GM19463 (cell line): ENCODE measurements at regions not wholly inside any gene's neighbourhood (a gene's known extent, or its start where the extent isn't known, plus 50 kb on each side); places are given as distances from the start of the nearest gene placed in this dataset.
"Not testable (repeated sequence)": the region's sequence is repeated elsewhere in the genome, so short reads cannot be mapped to it uniquely, and the experiment has no call there.

Experiments
- ATAC-seq: cut with Tn5 transposase; IDR thresholded peaks from one replicate; pipeline ENCODE4 v1.9.1; 2021; ENCODE audit warnings: mild to moderate bottlenecking, moderate library complexity; ENCODE audit not compliant: unreplicated experiment

DNA sequence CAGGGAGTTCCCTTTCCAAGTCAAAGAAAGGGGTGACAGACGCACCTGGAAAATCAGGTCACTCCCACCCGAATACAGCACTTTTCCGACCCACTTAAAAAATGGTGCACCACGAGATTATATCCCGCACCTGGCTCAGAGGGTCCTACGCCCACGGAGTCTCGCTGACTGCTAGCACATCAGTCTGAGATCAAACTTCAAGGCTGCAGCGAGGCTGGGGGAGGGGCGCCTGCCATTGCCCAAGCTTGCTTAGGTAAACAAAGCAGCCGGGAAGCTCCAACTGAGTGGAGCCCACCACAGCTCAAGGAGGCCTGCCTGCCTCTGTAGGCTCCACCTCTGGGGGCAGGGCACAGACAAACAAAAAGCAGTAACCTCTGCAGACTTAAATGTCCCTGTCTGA lies 277.8 kb upstream of the ARHGAP42 start:
- not testable (repeated sequence) for ATAC-seq

DNA sequence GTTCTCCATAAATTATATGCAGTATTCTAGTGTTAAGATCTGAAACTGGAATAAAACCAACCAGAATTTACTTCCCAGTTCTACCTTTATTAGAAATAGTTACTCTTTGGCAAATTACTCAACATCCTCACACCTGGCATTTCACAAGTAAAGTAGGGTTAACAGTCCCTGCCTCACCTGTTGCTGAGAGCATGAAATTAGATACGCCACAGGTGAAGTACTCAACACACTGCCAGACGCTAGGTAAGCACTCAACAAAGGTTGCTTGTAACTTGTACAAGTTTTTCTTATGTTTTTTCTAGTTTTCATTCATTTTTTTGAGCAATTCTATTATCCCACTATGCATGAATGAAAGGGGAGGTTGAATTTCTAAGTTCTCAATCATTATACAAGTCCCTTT lies 267.6 kb upstream of the ARHGAP42 start:
- no peak for ATAC-seq

DNA sequence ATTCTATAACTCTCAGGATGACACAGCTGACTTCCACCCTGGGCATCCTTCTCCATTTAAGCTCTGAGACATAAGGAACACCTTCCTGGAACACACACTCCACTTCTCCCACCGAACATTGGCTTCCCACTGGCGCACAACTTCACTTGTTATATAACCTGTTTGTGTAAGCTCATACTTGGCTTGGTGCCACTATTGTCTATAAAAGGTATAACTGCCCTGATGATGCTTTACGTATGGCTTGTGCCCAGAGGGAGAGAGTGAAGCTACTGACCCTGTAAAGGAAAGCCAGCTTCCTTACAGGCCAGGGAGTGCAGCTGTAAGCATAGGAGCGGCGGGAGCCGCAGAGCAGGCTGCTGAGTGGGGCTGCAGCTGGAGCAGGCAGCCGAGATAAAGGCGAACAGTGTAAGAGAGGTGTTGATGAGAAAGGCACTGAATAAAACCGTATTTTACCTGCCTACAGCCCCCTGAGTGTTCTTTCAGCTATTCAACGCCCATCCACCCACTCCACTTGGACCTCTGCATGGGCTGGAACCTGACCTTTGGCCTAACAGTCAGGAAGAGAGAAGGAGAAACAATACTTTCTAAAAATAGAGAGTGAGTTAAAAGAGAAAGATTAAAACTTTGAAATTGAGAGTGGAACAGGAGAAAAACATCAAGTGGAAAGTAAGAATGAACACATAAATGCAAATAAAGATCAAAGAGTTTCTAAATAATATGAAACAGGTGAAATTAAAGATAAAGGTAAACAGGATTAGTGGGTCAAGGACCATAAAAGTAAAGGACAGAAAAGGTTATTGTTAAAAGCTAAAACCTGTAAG lies 252.1 kb upstream of the ARHGAP42 start:
- ATAC-seq, result no peak

DNA sequence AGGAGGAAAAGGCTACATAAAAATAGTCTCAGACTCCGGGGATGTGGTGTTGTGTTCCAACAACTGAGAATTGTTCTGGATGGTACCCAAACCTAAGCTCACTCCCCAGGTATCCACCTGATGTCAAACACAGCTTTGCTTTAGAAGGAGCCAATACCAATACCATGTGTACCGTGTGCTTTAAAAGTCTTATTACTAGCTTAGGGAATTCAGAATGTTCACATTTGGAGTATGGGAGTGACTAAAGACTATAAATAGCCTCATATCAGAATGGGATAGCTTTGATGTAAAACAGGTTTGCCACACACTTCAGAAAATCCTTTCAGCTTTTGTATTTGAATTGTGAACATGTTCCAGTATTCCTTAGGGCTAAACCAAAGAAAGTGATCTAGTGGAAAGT lies 248.7 kb upstream of the ARHGAP42 start:
- no peak for ATAC-seq

DNA sequence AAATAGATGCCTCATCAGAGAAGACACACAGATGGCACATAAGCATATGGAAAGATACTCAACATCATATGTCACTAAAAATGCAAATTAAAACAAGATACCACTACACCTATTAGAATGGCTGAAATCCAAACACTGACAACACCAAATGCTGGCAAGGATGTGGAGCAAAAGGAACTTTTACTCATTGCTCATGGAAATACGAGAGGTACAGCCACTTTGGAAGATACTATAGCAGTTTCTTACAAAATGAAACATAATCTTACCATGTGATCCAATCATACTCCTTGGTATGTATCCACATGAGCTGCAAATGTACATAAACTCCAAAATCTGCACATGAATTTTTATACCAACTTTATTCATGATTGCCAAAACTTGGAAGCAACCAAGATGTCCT lies 246.0 kb upstream of the ARHGAP42 start:
- no peak for ATAC-seq

DNA sequence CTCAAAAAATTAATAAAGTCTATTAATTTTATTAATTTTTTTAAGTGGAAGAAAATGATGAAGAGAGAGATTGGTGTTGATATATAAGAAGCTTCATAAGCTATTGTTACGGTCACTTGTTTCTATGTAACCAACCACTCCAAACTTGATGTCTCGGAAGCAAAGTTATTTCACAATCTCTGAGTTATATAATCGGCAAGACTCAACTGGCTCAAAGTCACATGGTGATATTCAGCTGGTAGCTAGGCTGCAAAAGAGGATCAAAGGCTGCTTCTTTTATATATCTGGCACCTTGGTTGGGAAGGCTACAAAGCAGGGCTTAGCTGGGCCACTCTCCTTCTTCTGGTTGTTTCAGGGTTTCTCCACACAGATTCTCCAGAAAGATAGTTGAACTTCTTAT lies 245.1 kb upstream of the ARHGAP42 start:
- no peak for ATAC-seq

DNA sequence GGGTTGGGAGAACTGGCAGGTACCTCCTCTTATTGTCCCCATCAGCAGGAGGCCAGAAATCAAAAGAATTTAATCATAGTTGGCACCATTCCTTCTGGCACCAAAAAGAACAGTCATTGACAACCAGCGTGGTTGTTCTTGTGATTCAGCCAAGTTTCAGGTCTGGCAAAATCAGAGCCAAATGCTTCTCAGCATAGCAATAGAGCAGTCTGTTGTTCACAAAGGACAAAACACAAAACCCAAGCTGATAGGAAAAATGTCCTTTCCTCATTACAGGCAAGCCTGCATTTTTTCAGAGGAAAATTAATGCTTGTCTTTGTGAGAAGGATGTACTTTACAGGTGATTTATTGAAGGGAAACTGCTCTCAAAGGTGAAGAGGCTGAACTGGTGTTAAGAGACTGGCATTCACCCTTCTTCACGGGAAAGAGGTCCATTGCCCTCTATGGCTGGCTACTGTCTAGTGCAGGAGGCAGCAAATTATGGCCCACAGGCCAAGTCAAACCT lies 241.8 kb upstream of the ARHGAP42 start:
- ATAC-seq, result no peak

DNA sequence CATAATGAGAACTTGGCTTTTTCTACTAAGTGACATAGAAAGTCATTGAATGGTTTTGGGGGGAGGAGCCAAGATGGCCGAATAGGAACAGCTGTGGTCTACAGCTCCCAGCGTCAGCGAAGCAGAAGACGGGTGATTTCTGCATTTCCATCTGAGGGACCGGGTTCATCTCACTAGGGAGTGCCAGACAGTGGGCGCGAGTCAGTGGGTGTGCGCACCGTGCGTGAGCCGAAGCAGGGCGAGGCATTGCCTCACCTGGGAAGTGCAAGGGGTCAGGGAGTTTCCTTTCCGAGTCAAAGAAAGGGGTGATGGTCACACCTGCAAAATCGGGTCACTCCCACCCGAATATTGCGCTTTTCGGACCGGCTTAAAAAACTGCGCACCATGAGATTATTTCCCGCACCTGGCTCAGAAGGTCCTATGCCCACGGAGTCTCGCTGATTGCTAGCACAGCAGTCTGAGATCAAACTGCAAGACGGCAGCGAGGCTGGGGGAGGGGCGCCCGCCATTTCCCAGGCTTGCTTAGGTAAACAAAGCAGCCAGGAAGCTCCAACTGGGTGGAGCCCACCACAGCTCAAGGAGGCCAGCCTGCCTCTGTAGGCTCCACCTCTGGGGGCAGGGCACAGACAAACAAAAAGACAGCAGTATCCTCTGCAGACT lies 235.2 kb upstream of the ARHGAP42 start:
- ATAC-seq, result not testable (repeated sequence)

DNA sequence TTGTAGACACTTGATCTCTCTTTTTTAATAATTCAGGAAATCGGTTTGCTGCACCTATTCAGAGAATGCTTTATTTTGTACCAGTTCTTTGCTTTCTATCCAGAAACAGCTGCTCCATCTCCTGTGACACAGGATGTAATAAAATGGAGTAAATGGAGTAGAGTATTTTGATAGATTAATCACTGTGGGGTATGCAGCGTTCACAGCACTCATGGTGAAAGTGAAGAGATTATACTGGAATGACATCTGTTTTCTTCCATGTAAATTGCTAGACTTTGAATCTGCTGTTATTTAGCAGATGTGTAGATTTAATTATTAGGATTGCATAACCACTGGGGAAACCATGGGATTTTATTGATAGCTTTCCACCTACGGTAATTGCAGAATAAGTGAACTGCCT lies 227.3 kb upstream of the ARHGAP42 start:
- ATAC-seq, result no peak

DNA sequence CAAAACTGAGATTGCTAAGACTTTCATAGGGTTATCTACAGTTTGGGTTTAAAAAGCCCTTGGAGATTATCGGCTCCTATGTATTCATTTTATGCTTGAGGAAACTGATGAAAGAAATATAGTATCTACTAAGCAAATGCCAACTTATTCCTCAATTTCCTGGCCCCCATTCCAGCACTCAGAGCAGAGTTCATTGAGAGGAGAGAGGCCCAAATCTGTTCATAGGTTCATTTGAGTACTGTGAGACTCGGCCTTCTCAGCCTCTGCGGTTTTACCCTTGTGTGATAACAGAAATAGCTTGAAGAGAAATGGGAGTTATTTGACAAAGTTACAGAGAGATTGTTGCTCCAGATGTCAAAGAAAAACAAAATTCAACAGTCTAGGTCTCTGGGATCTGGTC lies 226.7 kb upstream of the ARHGAP42 start:
- no peak for ATAC-seq

DNA sequence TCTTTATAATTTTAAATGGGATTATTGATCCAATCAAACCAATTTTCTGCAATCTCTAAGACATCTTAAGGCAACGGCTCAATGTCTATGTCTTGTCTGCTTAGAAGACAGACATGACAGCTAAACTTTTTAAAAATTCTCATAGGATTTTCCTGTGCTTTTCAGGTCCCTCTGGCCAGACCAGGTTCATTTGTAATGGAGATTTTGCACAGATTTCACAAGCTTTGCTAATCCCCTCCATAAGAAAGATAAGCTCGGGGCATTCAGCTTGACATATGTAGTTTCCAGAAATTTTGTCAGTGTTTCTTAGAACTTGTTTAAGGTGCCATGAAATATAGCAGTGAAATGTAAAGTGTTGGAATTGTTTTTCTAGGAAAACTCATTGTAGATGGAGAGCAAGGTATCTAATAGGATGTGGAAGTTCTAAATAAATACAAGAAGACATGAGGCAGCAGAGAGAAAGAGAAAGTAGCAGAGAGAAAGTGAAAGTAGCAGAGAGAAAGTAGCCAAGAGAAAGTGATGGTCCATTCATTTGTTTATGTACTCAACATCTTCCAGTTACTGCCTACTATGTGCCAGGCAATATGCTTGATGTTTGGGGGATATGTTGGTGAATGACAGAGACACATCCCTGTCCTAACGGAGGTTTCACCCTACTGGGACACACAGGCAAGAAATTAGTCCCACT lies 219.1 kb upstream of the ARHGAP42 start:
- no peak for ATAC-seq

DNA sequence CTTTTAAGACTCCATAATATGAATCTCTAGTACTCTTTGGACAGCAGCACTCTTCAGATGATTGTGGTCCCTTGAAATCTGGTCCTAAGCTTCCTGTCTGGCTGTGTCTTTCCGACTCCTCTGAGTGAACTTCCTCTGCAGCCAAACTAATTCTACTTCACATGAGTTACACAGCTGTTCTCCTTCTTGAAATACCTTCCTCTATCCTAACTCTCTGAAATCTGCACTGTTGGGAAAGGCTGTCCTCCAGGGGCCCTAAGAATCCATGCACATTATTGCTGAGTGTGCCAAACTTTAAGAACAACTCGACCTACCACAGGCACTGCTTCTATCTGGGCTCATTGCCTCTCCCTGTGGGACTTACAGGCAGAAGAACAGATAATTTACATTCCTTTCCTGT lies 217.3 kb upstream of the ARHGAP42 start:
- ATAC-seq, result no peak

DNA sequence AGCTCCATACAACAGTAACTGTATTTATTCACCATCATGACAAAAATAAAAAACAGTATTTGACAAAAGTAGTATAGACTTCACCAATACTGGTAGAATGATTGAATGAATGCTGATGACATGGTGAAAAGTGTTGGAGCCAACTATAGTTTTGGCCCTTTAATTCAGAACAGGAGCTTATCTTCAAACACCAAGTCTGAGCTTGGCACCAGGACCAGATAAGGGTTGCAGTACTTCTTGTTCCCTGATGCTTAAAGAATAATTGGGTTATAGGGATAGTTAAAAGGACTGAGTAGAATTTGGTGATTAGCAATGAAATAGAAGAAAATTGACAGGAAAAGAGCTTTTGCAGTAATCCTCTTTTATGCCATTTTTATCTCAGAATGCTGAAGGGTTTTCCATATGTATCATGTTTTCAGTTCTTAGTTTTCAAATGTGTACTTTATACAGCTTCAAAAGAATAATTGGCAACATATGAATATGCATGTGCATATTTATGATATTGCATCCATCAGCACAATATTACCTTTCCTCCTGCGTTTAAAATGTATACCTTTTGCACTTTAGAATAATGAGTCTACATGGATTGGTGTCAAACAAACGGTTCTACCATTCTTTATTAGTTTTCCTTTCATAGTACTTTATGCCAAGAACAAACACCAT lies 214.2 kb upstream of the ARHGAP42 start:
- no peak for ATAC-seq

DNA sequence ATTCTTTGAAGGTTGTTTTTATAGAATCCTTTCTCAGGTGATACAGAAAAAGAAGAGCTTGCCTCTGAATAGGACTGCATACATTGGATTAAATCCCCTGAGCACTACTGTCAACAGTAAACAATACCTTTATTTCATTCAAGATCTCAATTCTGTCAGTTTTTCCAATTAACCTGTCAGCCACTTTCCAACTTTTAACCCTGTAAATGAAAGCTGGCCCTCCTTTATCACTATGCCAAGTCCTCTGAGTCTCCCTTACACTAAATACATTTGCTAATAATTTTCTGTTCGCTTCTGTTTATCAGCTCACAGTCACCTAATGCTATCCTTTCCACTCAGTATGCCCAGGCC lies 213.7 kb upstream of the ARHGAP42 start:
- no peak for ATAC-seq

DNA sequence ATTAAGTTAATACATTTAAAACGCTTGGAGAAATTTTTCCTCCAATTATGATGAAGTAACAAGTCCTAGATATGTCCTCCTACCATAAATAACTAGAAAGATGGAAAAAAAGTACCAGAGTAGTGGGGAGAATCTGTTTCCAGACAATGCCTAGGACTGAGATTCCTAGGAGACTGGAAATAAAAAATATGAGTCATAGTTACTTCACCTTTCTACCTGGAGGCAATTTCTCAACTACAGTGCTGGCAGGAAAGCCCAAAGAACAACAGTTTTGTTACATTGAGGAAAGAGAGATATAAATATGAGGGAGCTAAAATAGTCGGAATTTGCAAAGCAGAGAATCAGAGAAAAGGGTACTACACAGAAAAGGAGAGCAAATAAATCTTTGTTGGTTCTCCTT lies 202.1 kb upstream of the ARHGAP42 start:
- ATAC-seq, result no peak

DNA sequence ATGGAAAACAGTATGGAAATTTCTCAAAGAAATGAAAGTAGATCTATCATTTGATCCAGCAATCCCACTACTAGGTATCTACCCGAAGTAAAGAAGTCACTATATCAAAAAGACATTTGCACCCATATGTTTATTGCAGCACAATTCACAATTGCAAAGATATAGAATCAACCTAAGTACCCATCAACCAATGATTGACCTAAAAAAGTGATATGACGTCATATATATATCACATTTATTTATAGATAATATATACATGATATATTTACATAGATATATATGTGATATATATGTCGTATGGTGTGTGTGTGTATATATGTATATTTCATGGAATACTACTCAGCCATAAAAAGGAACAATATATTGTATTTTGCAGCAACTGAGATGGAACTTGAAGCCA lies 188.3 kb upstream of the ARHGAP42 start:
- no peak for ATAC-seq

DNA sequence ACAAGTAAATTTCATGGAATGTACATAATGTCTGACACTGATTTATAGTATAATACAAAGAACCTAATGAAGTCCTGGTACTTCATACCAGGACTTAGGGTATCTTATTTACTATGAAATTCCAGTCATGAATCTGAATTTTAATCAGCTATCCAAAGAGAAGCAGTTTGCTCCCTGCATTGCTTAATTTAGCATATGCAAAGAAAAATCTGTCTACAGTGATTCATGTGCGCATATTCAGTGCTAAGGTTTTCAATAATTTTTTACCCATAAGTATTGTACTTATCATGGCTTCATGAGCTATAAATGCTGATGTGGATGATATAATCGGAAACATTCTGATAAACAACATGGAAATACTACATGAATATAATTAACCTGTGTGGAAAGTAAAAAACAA lies 185.6 kb upstream of the ARHGAP42 start:
- no peak for ATAC-seq

DNA sequence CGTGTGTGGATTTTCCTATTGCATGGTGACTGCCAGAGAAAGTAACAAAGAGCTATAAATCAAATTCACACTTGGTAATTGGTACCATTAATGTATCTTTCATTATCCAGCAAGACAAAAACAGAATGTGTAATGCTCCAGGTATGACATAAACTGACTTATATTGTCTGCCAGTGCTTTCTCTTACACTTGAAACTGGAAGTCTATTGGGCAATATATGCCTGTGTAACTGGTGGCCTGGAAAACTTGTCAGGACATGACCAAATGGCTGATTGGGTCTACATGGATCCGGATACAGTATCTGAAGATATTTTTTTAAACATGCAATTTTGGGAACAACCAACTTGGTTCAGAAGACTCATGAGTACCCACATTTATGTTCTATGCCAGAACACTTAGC lies 174.6 kb upstream of the ARHGAP42 start:
- ATAC-seq, result no peak

DNA sequence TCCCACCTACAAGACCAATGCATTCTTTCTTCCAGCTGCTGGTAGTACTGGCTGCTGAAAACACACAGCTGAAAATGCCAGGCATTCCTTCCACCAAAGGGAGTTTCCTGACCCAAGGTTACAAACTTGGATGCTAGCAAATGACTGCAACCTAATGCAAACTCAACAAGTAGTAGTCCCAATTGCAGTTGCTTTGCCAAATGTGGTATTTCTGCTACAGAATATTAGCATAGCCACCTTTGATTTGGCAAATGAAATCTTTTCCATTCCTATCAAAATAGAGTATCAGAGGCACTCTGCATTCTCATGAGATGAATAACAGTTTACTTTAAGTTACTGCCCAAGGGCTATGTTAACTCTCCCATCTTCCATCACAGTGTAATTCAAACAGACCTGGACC lies 172.0 kb upstream of the ARHGAP42 start:
- ATAC-seq, result no peak

DNA sequence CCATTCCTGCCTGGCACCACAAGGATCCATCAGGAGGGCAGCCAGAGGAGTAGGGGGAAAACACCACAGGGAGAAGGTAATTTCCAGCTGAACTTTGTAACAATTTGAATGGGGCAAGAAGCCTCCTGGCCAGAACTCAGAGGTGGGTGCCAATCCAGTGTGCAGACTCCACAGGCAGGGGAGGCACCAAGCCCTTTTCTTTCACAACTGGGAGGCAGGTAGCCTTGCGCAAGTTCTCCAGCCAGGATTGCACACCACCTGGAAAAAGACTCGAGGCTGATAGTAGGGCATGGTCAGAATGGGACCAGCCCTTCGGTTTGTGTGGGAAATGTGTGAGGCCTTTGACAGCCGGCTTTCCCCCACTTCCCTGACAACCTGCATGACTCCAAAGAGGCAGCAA lies 161.9 kb upstream of the ARHGAP42 start:
- no peak for ATAC-seq

DNA sequence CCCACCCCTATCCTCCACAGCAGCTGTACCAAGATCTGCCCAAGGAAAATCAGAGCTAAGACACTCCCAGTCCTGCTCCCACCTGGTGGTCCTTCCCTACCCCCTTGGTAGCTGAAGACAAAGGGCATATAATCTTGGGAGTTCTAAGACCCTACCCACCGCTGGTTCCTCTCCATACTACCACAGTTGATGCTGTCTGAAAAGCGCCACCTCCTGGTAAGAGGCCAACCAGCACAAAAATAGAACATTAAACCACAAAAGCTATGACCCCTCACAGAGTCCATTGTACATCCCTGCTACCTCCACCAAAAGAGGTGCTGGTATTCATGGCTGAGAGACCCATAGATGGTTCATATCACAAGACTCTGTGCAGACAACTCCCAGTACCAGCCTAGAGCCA lies 161.5 kb upstream of the ARHGAP42 start:
- no peak for ATAC-seq
